Activated CD8-positive, alpha-beta T cell treated with anti-CD3 and anti-CD28 coated beads for 36 hours (primary cell): ENCODE measurements at regions not wholly inside any gene's neighbourhood (a gene's known extent, or its start where the extent isn't known, plus 50 kb on each side); places are given as distances from the start of the nearest gene placed in this dataset.

ENCODE experiments used
- ATAC-seq: fragments of 200-7000 bp; cut with Tn5 transposase; one replicate; pipeline ENCODE4 v1.10.0; 2021; ENCODE audit warnings: mild to moderate bottlenecking, moderate library complexity
- CTCF ChIA-PET: fragments of 350-600 bp; sonication (Branson Sonifier 250); formaldehyde crosslinking; loops from one replicate; lab custom pipeline; 2021; ENCODE audit warnings: antibody characterized with exemption; lab: Charles Lee
- POLR2A ChIA-PET: fragments of 350-600 bp; sonication (Branson Sonifier 250); formaldehyde crosslinking; loops from one replicate; lab custom pipeline; 2021; ENCODE audit warnings: antibody characterized with exemption; lab: Charles Lee
- DNase-seq: peaks from one replicate; pipeline ENCODE4 v3.0.0-alpha.2; 2020
- H3K27ac Mint-ChIP-seq: one replicate; pipeline ENCODE4 v1.8.0; 2021; ENCODE audit warnings: mild to moderate bottlenecking, mixed read lengths
- H3K27me3 Mint-ChIP-seq: one replicate; pipeline ENCODE4 v1.8.0; 2021; ENCODE audit warnings: mixed read lengths
- H3K36me3 Mint-ChIP-seq: one replicate; pipeline ENCODE4 v1.8.0; 2021; ENCODE audit warnings: low read depth, mixed read lengths
- H3K4me1 Mint-ChIP-seq: one replicate; pipeline ENCODE4 v1.8.0; 2021; ENCODE audit warnings: low read depth, mixed read lengths
- H3K4me3 Mint-ChIP-seq: one replicate; pipeline ENCODE4 v1.8.0; 2021; ENCODE audit warnings: mild to moderate bottlenecking, moderate library complexity, mixed read lengths
- H3K9me3 Mint-ChIP-seq: one replicate; pipeline ENCODE4 v1.8.0; 2021; ENCODE audit warnings: mixed read lengths
- CTCF ChIP-seq: fragments of 200-600 bp; IDR thresholded peaks from one replicate; pipeline ENCODE4 v1.8.0; 2022; ENCODE audit warnings: antibody characterized with exemption, mild to moderate bottlenecking
- intact Hi-C: fragments of 100-400 bp; cut with micrococcal nuclease; formaldehyde crosslinking; loops from one replicate; pipeline ENCODE4 v1.10.0; 2022

GRCh38 chr1:70671006-70671405 lies 259.9 kb downstream of the CTH start:
- Mint-ChIP-seq H3K9me3 (no peaks in the 10 kb centered on the region), H3K36me3 (no peaks in the 10 kb centered on the region), H3K27ac (no peak overlapping the region), H3K27me3 (no peaks in the 10 kb centered on the region), H3K4me3 (no peak overlapping the region), H3K4me1 (no peaks in the 10 kb centered on the region)
- POLR2A ChIA-PET, result no interaction called here
- intact Hi-C loops, result no loop called here
- no peak for TF ChIP-seq CTCF
- no peak for ATAC-seq
- CTCF ChIA-PET, result no interaction called here
- no peak for DNase-seq

GRCh38 chr1:70672442-70672888 lies 261.4 kb downstream of the CTH start:
- no peak for ATAC-seq
- ChIA-PET CTCF (interaction anchor here (0.9 kb wide), 1 partner anchor 15 kb away, joined by 3 read pairs; no protein-coding TSS in a partner anchor), POLR2A (no interaction called here)
- intact Hi-C loops, result no loop called here
- Mint-ChIP-seq H3K9me3 (no peaks in the 10 kb centered on the region), H3K36me3 (no peaks in the 10 kb centered on the region), H3K4me1 (no peaks in the 10 kb centered on the region), H3K4me3 (no peak overlapping the region), H3K27ac (no peak overlapping the region), H3K27me3 (no peaks in the 10 kb centered on the region)
- DNase-seq, result no peak
- no peak for TF ChIP-seq CTCF

- Mint-ChIP-seq H3K4me3 (no peak overlapping the region), H3K36me3 (no peaks in the 10 kb centered on the region), H3K9me3 (no peaks in the 10 kb centered on the region), H3K27ac (no peak overlapping the region), H3K4me1 (no peaks in the 10 kb centered on the region), H3K27me3 (no peaks in the 10 kb centered on the region)
- intact Hi-C loops, result no loop called here
- ChIA-PET CTCF (interaction anchor here (1.9 to 3.3 kb wide), 2 partner anchors 10 to 11 kb away, joined by 4 to 14 read pairs; no protein-coding TSS in a partner anchor), POLR2A (interaction anchor here (1.4 kb wide), 1 partner anchor 10 kb away, joined by 3 read pairs; no protein-coding TSS in a partner anchor)
- ATAC-seq (no peak), DNase-seq (no peak)
- TF ChIP-seq CTCF, result no peak
Observed at GRCh38 chr1:70674941-70675685, 264.0 kb downstream of the CTH start.

- intact Hi-C loops, result no loop called here
- ChIA-PET POLR2A (interaction anchor here (1.4 kb wide), 1 partner anchor 9 kb away, joined by 3 read pairs; no protein-coding TSS in a partner anchor), CTCF (interaction anchor here (3.3 kb wide), 1 partner anchor 9 kb away, joined by 14 read pairs; no protein-coding TSS in a partner anchor)
- H3K36me3 Mint-ChIP-seq, result no peaks in the 10 kb centered on the region
- no peaks in the 10 kb centered on the region for H3K4me1 Mint-ChIP-seq
- no peak overlapping the region for H3K4me3 Mint-ChIP-seq
- no peaks in the 10 kb centered on the region for H3K27me3 Mint-ChIP-seq
- TF ChIP-seq CTCF, result no peak
- H3K9me3 Mint-ChIP-seq, result no peaks in the 10 kb centered on the region
- DNase-seq (peak; percentile 37), ATAC-seq (peak; percentile 81)
- no peak overlapping the region for H3K27ac Mint-ChIP-seq
Observed at GRCh38 chr1:70675737-70676156, 264.7 kb downstream of the CTH start.
